Sigmoid colon (tissue), 6 donors: ENCODE measurements at regions not wholly inside any gene's neighbourhood (a gene's known extent, or its start where the extent isn't known, plus 50 kb on each side); places are given as distances from the start of the nearest gene placed in this dataset.
A peak's percentile ranks its signal among the peaks of the same experiment; 100 is the strongest.

Source experiments
- DNase-seq: peaks from one replicate; pipeline ENCODE4 v3.0.0-alpha.2; 2019
- H3K27ac ChIP-seq, 4 donors: fragments of 200-600 bp; sonication (generic); one replicate each; pipeline ENCODE4 v1.5.1; 2016 to 2019; ENCODE audit warnings: mild to moderate bottlenecking in 1 of 4
- H3K27me3 ChIP-seq, 3 donors: fragments of 200-600 bp; sonication (generic); one replicate each; pipeline ENCODE4 v1.5.1; 2019; ENCODE audit warnings: mild to moderate bottlenecking in 1 of 3
- H3K36me3 ChIP-seq, 4 donors: fragments of 200-600 bp; sonication (generic); one replicate each; pipeline ENCODE4 v1.5.1; 2016 to 2019
- H3K4me1 ChIP-seq, 4 donors: fragments of 200-600 bp; sonication (generic); one replicate each; pipeline ENCODE4 v1.5.1; 2017 to 2019
- H3K4me3 ChIP-seq, 4 donors: fragments of 200-600 bp; sonication (generic); one replicate each; pipeline ENCODE4 v1.5.1; 2017 to 2019; ENCODE audit warnings: mild to moderate bottlenecking in 2 of 4, moderate library complexity in 1 of 4
- H3K9me3 ChIP-seq, 4 donors: fragments of 200-600 bp in 3 of 4; sonication (generic) in 3 of 4; one replicate each; pipeline versions ENCODE4 v1.5.1 to v1.6.1; 2013 to 2019
- CTCF ChIP-seq, 4 experiments: fragments of 450-650 bp in 3 of 4; fragments of 200-600 bp in 1 of 4; IDR thresholded peaks; one replicate each; pipeline ENCODE4 v1.5.1; 2016 to 2019; ENCODE audit warnings: antibody characterized with exemption in 4 of 4, mild to moderate bottlenecking in 3 of 4, moderate library complexity in 2 of 4
- EP300 ChIP-seq, 4 donors: sonication (generic); formaldehyde crosslinking; IDR thresholded peaks; one replicate each; pipeline ENCODE4 v1.6.1; 2017; ENCODE audit warnings: antibody characterized with exemption in 4 of 4
- POLR2A ChIP-seq, 2 donors: fragments of 450-650 bp; IDR thresholded peaks; one replicate each; pipeline ENCODE4 v1.6.1; 2016; ENCODE audit warnings: antibody characterized with exemption in 2 of 2, mild to moderate bottlenecking in 2 of 2, moderate library complexity in 2 of 2
- POLR2AphosphoS5 ChIP-seq, 4 donors: sonication (generic); formaldehyde crosslinking; IDR thresholded peaks; one replicate each; pipeline ENCODE4 v1.6.1; 2017; ENCODE audit warnings: antibody characterized with exemption in 4 of 4
- WGBS, 2 donors: extraction: QIAGEN DNeasy Blood & Tissue Kit; methylation state at CpG; one replicate each; pipeline ENCODE4 v1.1.7; 2013; 5-methylcytosine and 5-hydroxymethylcytosine counted together
- intact Hi-C: fragments of 100-400 bp; cut with DNase I; formaldehyde crosslinking; loops from one replicate; pipeline ENCODE4 v1.15.1; 2023
- donor health status: healthy with polysubstance abuse.
- donor health status: healthy.

GRCh38 chr5:158461240-158461854 lies 602.4 kb upstream of the CLINT1 start:
- peaks cover 0 to 43% (median 30%) of the 10 kb centered on the region in 4 donors for H3K4me1 ChIP-seq
- H3K27me3 ChIP-seq, result no peaks in the 10 kb centered on the region
- H3K4me3 ChIP-seq, result no peak overlapping the region
- H3K36me3 ChIP-seq, result no peaks in the 10 kb centered on the region
- no peaks in the 10 kb centered on the region for H3K9me3 ChIP-seq
- peak overlapping the region; percentile 15 to 56 (median 38) for H3K27ac ChIP-seq
- TF ChIP-seq EP300 (IDR thresholded peaks at IDR 0.05) (no peak), POLR2AphosphoS5 (IDR thresholded peaks at IDR 0.05) (peak; percentile 21 to 60 (median 44)), POLR2A (IDR thresholded peaks at IDR 0.05) (no peak), CTCF (IDR thresholded peaks at IDR 0.05) (no peak)
- 60 to 73% methylated on average over 4 of the region's 4 CpGs for WGBS, 2 donors
- intact Hi-C loops, result loop anchor here (10.0 kb wide), 1 partner anchor 287 kb away; no protein-coding TSS in a partner anchor
- DNase-seq, result peak; percentile 80

- intact Hi-C loops, result no loop called here
- H3K36me3 ChIP-seq, result no peaks in the 10 kb centered on the region
- no peak for DNase-seq
- H3K4me1 ChIP-seq, result peaks cover 0 to 21% (median 17%) of the 10 kb centered on the region in 4 donors
- 55 to 82% methylated on average over 2 of the region's 2 CpGs for WGBS, 2 donors
- TF ChIP-seq EP300 (IDR thresholded peaks at IDR 0.05) (no peak), POLR2AphosphoS5 (IDR thresholded peaks at IDR 0.05) (no peak), CTCF (IDR thresholded peaks at IDR 0.05) (no peak), POLR2A (IDR thresholded peaks at IDR 0.05) (no peak)
- H3K9me3 ChIP-seq, result no peaks in the 10 kb centered on the region
- no peak overlapping the region for H3K27ac ChIP-seq
- no peaks in the 10 kb centered on the region for H3K27me3 ChIP-seq
- H3K4me3 ChIP-seq, result no peak overlapping the region
Measured at GRCh38 chr5:158458086-158458485, 599.1 kb upstream of the CLINT1 start.

- Histone ChIP-seq H3K4me3 (no peak overlapping the region), H3K36me3 (no peaks in the 10 kb centered on the region), H3K4me1 (peaks cover 0 to 23% (median 13%) of the 10 kb centered on the region in 4 donors), H3K27ac (no peak overlapping the region), H3K9me3 (no peaks in the 10 kb centered on the region), H3K27me3 (no peaks in the 10 kb centered on the region)
- TF ChIP-seq POLR2A (IDR thresholded peaks at IDR 0.05) (no peak), EP300 (IDR thresholded peaks at IDR 0.05) (no peak), CTCF (IDR thresholded peaks at IDR 0.05) (no peak), POLR2AphosphoS5 (IDR thresholded peaks at IDR 0.05) (no peak)
- DNase-seq, result no peak
- intact Hi-C loops, result no loop called here
- WGBS, 2 donors, result 47 to 69% methylated on average over 1 of the region's 1 CpG
Measured at GRCh38 chr5:158456756-158457155, 597.8 kb upstream of the CLINT1 start.

- Histone ChIP-seq H3K9me3 (no peaks in the 10 kb centered on the region), H3K27me3 (no peaks in the 10 kb centered on the region), H3K4me3 (no peak overlapping the region), H3K4me1 (peaks cover 0 to 23% (median 11%) of the 10 kb centered on the region in 4 donors), H3K36me3 (no peaks in the 10 kb centered on the region), H3K27ac (no peak overlapping the region)
- intact Hi-C loops, result no loop called here
- WGBS, 2 donors, result 72 to 84% methylated on average over 3 of the region's 3 CpGs
- no peak for DNase-seq
- TF ChIP-seq POLR2AphosphoS5 (IDR thresholded peaks at IDR 0.05) (no peak), CTCF (IDR thresholded peaks at IDR 0.05) (no peak), EP300 (IDR thresholded peaks at IDR 0.05) (no peak), POLR2A (IDR thresholded peaks at IDR 0.05) (no peak)
Measured at GRCh38 chr5:158456241-158456640, 597.3 kb upstream of the CLINT1 start.
